Stimulated activated CD4-positive, alpha-beta T cell treated with anti-CD3 and anti-CD28 coated beads, Interleukin-4, amount 100 ng/mL, for 48 hours (primary cell): ENCODE measurements at regions not wholly inside any gene's neighbourhood (a gene's known extent, or its start where the extent isn't known, plus 50 kb on each side); places are given as distances from the start of the nearest gene placed in this dataset.
"Not testable (repeated sequence)": the region's sequence is repeated elsewhere in the genome, so short reads cannot be mapped to it uniquely, and the experiment has no call there.

Experiments
- DNase-seq, 2 donors: peaks; one replicate each; pipeline ENCODE4 v3.0.0-alpha.2; 2020; ENCODE audit warnings: low read depth in 2 of 2

- DNase-seq: not testable (repeated sequence)
These were observed 128.4 kb downstream of the TNFRSF13B start for GRCh38 chr17:16843511-16843910.

- DNase-seq: not testable (repeated sequence)
These were observed 129.6 kb downstream of the TNFRSF13B start for GRCh38 chr17:16842346-16842745.

GRCh38 chr17:16841896-16842295 is 130.0 kb downstream of the TNFRSF13B start:
- DNase-seq: not testable (repeated sequence)

- DNase-seq: not testable (repeated sequence)
These were observed 131.7 kb downstream of the TNFRSF13B start for GRCh38 chr17:16840219-16840618.

GRCh38 chr17:16839242-16840175 is 132.4 kb downstream of the TNFRSF13B start:
- not testable (repeated sequence) for DNase-seq

GRCh38 chr17:16838795-16839194 is 133.1 kb downstream of the TNFRSF13B start:
- not testable (repeated sequence) for DNase-seq

GRCh38 chr17:16838287-16838686 is 133.6 kb downstream of the TNFRSF13B start:
- DNase-seq: not testable (repeated sequence)

GRCh38 chr17:16837468-16838266 is 134.3 kb downstream of the TNFRSF13B start:
- DNase-seq: not testable (repeated sequence)

- not testable (repeated sequence) for DNase-seq
These were observed 135.5 kb downstream of the TNFRSF13B start for GRCh38 chr17:16836315-16836915.

GRCh38 chr17:16833517-16833916 is 138.4 kb downstream of the TNFRSF13B start:
- not testable (repeated sequence) for DNase-seq

GRCh38 chr17:16832853-16833252 is 139.1 kb downstream of the TNFRSF13B start:
- not testable (repeated sequence) for DNase-seq

- DNase-seq: not testable (repeated sequence)
These were observed 139.7 kb downstream of the TNFRSF13B start for GRCh38 chr17:16832206-16832605.

- DNase-seq: not testable (repeated sequence)
These were observed 140.7 kb downstream of the CCDC144A start for GRCh38 chr17:16830770-16831169.

GRCh38 chr17:16830219-16830618 is 140.2 kb downstream of the CCDC144A start:
- not testable (repeated sequence) for DNase-seq
